Psoas muscle (tissue), 7 donors: ENCODE measurements at regions not wholly inside any gene's neighbourhood (a gene's known extent, or its start where the extent isn't known, plus 50 kb on each side); places are given as distances from the start of the nearest gene placed in this dataset.

ENCODE experiments used
- ATAC-seq, 4 donors: fragments of 200-7000 bp; cut with Tn5 transposase; one replicate each; pipeline ENCODE4 v1.9.1; 2020; ENCODE audit warnings: moderate library complexity in 3 of 4, mild to moderate bottlenecking in 2 of 4
- DNase-seq, 2 donors: peaks; one replicate each; pipeline ENCODE4 v3.0.0-alpha.2; 2020
- H3K27ac ChIP-seq: fragments of 200-600 bp; one replicate; pipeline ENCODE4 v1.8.0; 2022
- H3K27me3 ChIP-seq, 3 donors: fragments of 200-600 bp in 1 of 3; one replicate each; pipeline versions ENCODE4 v1.6.1 to v1.8.0; 2013 to 2022; ENCODE audit warnings: low read length in 2 of 3, mild to moderate bottlenecking in 2 of 3, moderate library complexity in 1 of 3; ENCODE audit not compliant: insufficient read depth in 3 of 3
- H3K36me3 ChIP-seq, 2 donors: fragments of 200-600 bp in 1 of 2; one replicate each; pipeline versions ENCODE4 v1.6.1 to v1.8.0; 2013 to 2022; ENCODE audit warnings: low read depth in 1 of 2, mild to moderate bottlenecking in 1 of 2, moderate library complexity in 1 of 2; ENCODE audit not compliant: insufficient read depth in 1 of 2
- H3K4me1 ChIP-seq: fragments of 200-600 bp; one replicate; pipeline ENCODE4 v1.8.0; 2022
- H3K4me3 ChIP-seq: fragments of 200-600 bp; one replicate; pipeline ENCODE4 v1.8.0; 2022; ENCODE audit warnings: mild to moderate bottlenecking
- H3K9me3 ChIP-seq: fragments of 200-600 bp; one replicate; pipeline ENCODE4 v1.8.0; 2022
- CTCF ChIP-seq: fragments of 200-600 bp; IDR thresholded peaks from one replicate; pipeline ENCODE4 v1.8.0; 2022; ENCODE audit warnings: antibody characterized with exemption
- WGBS, 3 donors: extraction: QIAGEN DNeasy Blood & Tissue Kit; methylation state at CpG; one replicate each; pipeline versions ENCODE4 v1.1.6 to v1.1.7; 2013; 5-methylcytosine and 5-hydroxymethylcytosine counted together
- intact Hi-C, 2 donors: fragments of 100-400 bp; cut with DNase I; formaldehyde crosslinking; loops; one replicate each; pipeline versions ENCODE4 v1.11.0 to v1.14.2; 2022
- donor health status: healthy with polysubstance abuse.
- donor health status: DM: no; HTN: no; CAD: no; lungs with moderate emphysema.
- donor health status: Bipolar disorder and iron deficiency.
- donor health status: healthy.
- donor health status: DM: yes; HTN: yes; CAD: no.
- donor health status: DM: no; HTN: no; CAD: no.
- donor health status: DM: yes; HTN: yes; CAD: no.

- ATAC-seq (no peak), DNase-seq (no peak)
- Histone ChIP-seq H3K4me1 (no peaks in the 10 kb centered on the region), H3K27me3 (no peaks in the 10 kb centered on the region), H3K9me3 (no peaks in the 10 kb centered on the region), H3K4me3 (no peak overlapping the region), H3K36me3 (no peaks in the 10 kb centered on the region), H3K27ac (no peak overlapping the region)
- WGBS, 3 donors: 66 to 69% (median 67%) methylated on average over 2 of the region's 2 CpGs
- intact Hi-C loops: no loop called here
- TF ChIP-seq CTCF: no peak
Observed at GRCh38 chr17:72274614-72275013, 153.8 kb downstream of the SOX9 start.

GRCh38 chr17:72280881-72281280, 160.1 kb downstream of the SOX9 start:
- WGBS, 3 donors: 97 to 100% (median 97%) methylated on average over 3 of the region's 3 CpGs
- intact Hi-C loops: no loop called here
- H3K9me3 ChIP-seq: no peaks in the 10 kb centered on the region
- no peak overlapping the region for H3K4me3 ChIP-seq
- H3K27ac ChIP-seq: no peak overlapping the region
- no peaks in the 10 kb centered on the region for H3K36me3 ChIP-seq
- H3K27me3 ChIP-seq: no peaks in the 10 kb centered on the region
- no peaks in the 10 kb centered on the region for H3K4me1 ChIP-seq
- ATAC-seq (no peak), DNase-seq (no peak)
- no peak for TF ChIP-seq CTCF

- H3K4me3 ChIP-seq: no peak overlapping the region
- 77 to 83% (median 78%) methylated on average over 3 of the region's 3 CpGs for WGBS, 3 donors
- intact Hi-C loops: no loop called here
- H3K36me3 ChIP-seq: no peaks in the 10 kb centered on the region
- ATAC-seq (no peak), DNase-seq (no peak)
- H3K9me3 ChIP-seq: no peaks in the 10 kb centered on the region
- no peak for TF ChIP-seq CTCF
- H3K27me3 ChIP-seq: no peaks in the 10 kb centered on the region
- no peaks in the 10 kb centered on the region for H3K4me1 ChIP-seq
- no peak overlapping the region for H3K27ac ChIP-seq
Observed at GRCh38 chr17:72282439-72283029, 161.7 kb downstream of the SOX9 start.

GRCh38 chr17:72284806-72285205, 164.0 kb downstream of the SOX9 start:
- 77 to 86% (median 82%) methylated on average over 4 of the region's 4 CpGs for WGBS, 3 donors
- H3K27ac ChIP-seq: no peak overlapping the region
- ATAC-seq (no peak), DNase-seq (no peak)
- no peaks in the 10 kb centered on the region for H3K9me3 ChIP-seq
- no peaks in the 10 kb centered on the region for H3K4me1 ChIP-seq
- TF ChIP-seq CTCF: no peak
- intact Hi-C loops: no loop called here
- H3K27me3 ChIP-seq: no peaks in the 10 kb centered on the region
- no peak overlapping the region for H3K4me3 ChIP-seq
- H3K36me3 ChIP-seq: no peaks in the 10 kb centered on the region

- H3K36me3 ChIP-seq: no peaks in the 10 kb centered on the region
- peaks cover 0 to 4% (median 1%) of the 10 kb centered on the region in 3 donors for H3K27me3 ChIP-seq
- no peak for DNase-seq
- no peak overlapping the region for H3K4me3 ChIP-seq
- H3K9me3 ChIP-seq: no peaks in the 10 kb centered on the region
- intact Hi-C loops: no loop called here
- no peak for ATAC-seq
- 20 to 41% (median 37%) methylated on average over 4 of the region's 4 CpGs for WGBS, 3 donors
- TF ChIP-seq CTCF: no peak
- no peaks in the 10 kb centered on the region for H3K4me1 ChIP-seq
- no peak overlapping the region for H3K27ac ChIP-seq
Observed at GRCh38 chr17:72287586-72287985, 166.8 kb downstream of the SOX9 start.
